D721Med (cell line): ENCODE measurements at regions not wholly inside any gene's neighbourhood (a gene's known extent, or its start where the extent isn't known, plus 50 kb on each side); places are given as distances from the start of the nearest gene placed in this dataset.

ENCODE experiments used
- DNase-seq: peaks from one replicate; pipeline ENCODE4 v3.0.0; 2011; ENCODE audit warnings: low spot score; ENCODE audit not compliant: insufficient read length
- FAIRE-seq: peaks from 2 replicates; lab custom pipeline; 2011; peaks lifted over from hg19 to GRCh38; lab: Jason Lieb, UNC
- TF ChIP-seq, protein P1 (sequence below): IDR thresholded peaks from 2 replicates; pipeline ENCODE4 v1.5.1; 2012; ENCODE audit warnings: mild to moderate bottlenecking, control low read depth; ENCODE audit not compliant: insufficient read depth; ENCODE audit errors: missing control alignments

DNA sequence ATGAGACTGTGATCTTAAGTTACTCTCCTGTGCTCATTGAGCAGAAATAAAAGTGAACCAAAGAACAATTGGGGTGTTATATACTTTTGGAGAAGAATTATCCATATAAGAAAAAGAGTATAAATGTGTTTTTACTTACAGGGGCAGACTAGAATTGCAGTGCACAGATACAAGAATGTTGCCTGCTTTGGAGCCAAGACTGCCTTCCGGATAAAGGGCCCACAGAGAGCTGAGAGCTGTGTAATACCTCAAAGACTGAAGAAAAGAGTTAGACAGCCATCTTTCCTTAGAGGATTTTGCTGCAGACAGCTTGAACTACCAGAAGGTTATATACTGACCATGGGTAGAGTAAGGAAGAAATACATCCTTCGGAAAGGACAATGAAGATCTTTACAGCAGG is 1235.5 kb upstream of the CITED2 start:
- DNase-seq (no peak), FAIRE-seq (no peak)
- TF ChIP-seq, protein P1, sequence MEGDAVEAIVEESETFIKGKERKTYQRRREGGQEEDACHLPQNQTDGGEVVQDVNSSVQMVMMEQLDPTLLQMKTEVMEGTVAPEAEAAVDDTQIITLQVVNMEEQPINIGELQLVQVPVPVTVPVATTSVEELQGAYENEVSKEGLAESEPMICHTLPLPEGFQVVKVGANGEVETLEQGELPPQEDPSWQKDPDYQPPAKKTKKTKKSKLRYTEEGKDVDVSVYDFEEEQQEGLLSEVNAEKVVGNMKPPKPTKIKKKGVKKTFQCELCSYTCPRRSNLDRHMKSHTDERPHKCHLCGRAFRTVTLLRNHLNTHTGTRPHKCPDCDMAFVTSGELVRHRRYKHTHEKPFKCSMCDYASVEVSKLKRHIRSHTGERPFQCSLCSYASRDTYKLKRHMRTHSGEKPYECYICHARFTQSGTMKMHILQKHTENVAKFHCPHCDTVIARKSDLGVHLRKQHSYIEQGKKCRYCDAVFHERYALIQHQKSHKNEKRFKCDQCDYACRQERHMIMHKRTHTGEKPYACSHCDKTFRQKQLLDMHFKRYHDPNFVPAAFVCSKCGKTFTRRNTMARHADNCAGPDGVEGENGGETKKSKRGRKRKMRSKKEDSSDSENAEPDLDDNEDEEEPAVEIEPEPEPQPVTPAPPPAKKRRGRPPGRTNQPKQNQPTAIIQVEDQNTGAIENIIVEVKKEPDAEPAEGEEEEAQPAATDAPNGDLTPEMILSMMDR: no peak

DNA sequence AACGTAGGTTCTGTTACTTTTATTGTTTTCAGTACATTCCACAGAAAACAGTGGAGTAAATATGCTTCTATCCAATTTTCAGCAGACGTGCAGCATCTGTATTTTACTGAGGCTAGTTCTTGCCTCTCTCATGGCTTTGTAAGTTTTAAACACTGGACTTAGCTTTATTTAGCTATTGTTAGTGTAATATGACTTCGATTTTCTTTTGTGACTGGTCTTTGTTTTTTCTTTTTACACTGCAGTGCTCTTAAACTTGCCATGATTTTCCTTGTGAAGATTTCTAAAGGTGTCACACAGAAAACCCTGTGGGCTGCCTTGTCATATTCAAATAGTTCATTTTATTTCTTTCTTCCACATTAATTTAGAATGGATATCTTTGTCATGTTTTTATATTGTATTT is 1234.9 kb upstream of the CITED2 start:
- FAIRE-seq (no peak), DNase-seq (no peak)
- TF ChIP-seq, protein P1: no peak

DNA sequence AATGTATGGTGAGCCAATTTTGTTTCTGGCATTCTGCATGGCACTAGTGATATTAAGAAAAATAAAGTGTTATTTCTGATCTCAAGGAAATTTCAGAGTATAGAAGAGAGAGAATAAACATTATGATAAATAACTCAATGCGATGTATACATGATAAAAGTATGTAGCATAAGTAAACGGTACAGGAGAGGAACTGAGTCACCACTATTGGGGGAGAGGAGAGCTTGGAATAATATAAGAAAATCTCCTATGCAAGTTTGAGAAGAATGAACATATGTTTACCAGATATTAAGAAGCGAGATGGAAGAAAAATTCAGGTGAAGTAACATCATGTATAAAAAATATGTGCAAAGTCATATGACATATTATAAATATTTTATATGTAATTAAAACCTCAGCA is 1230.3 kb upstream of the CITED2 start:
- DNase-seq (no peak), FAIRE-seq (no peak)
- TF ChIP-seq, protein P1: no peak

DNA sequence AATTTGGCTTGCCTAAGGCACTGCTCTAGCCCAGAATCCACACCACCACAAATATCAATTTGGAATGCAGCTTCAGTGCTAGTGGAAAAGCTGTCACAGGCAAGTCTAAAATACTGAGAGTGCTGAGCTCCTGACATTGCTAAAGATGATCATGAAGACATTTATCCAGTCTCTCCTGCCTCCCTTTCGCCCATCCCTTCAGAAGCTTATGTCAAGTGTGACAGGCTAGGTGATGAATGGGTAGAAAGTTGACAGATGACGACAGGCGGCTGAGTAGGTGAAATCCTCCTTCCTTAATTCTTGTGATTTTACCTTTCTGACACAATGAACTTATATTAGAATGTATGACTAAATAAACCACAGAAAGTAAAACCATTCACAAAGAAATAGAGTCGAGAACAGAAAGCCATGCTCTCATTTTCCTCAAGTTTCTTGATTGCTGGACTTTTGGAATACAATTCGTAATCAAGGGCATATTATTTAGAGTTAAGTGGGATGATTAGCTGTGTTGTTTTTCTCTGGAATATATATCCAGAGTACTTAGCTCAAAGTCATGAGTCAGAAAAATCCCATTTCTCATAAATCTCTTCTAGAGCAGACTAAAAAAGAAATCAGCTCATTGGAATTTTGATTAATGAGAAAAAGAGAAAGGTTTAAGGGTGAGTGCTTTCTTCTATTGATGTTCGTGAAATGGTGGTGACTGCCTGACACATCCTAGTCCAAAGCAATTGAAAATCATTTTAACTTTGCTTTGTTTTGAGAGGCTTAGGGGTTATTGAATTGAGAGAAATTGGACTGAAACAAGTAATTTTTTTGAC is 1228.2 kb upstream of the CITED2 start:
- FAIRE-seq (no peak), DNase-seq (no peak)
- TF ChIP-seq, protein P1: no peak

DNA sequence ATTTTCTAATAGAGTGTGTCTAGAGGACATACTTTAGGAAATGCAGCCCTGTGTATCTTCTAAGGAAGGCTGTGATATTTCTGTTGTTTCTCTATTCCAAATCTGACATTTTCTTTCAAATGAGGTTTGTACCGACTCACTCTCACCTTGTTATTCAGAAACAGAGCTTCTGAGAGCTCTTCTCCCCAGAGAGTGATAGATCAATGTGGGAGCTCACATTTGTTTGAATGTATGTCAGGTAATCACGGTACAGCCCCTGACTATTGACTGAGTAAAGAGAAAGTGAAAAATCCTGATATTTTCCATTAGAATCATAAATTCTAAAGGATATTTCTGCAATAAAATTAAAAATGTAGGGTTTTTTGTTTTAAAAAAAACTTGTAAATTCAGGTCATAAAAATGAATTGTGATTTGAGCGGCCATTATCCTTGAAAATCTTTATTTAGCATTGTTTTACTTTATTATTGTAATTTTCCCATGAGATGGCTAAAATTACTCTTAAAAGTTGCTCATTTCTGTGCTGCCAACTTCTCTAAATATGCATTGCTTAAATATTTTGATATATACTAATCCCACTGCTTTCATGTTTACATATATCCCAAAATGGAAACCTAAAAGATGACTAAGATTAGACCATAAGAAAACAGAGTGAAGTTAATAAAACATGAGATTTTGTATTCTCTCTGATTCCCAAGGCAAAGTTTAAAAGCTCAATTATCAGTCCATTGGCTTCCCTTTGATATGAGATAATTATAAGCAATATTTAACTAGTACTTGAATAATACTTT is 1226.8 kb upstream of the CITED2 start:
- DNase-seq (no peak), FAIRE-seq (no peak)
- TF ChIP-seq, protein P1: no peak

DNA sequence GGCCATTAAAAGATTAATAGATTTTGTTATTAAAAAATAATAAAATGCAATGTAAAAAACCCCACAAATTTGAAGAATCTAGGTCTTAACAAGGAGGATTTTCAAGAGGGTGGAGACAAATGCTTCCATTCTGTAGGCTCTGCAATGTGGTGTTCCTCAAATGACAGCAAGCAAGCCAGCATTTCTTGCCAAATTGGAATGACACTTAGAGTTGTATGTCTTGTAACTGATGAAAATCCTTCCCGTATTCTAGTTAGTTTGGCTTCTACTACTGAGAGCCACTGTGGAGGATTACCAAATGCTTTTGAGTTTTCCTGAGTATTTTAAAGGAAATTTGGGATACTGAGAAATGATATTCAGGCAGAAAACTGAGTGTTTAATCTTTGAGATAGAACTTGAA is 1225.5 kb upstream of the CITED2 start:
- no peak for FAIRE-seq
- TF ChIP-seq, protein P1: no peak
- no peak for DNase-seq
